ENCODE measurements at regions not wholly inside any gene's neighbourhood (a gene's known extent, or its start where the extent isn't known, plus 50 kb on each side); places are given as distances from the start of the nearest gene placed in this dataset.
"Not testable (repeated sequence)": the region's sequence is repeated elsewhere in the genome, so short reads cannot be mapped to it uniquely, and the experiment has no call there.

- no peak for DNase-seq (ENCODE audit: low spot score)
These were observed 73.6 kb downstream of the CYLC2 start for GRCh38 chr9:103068753-103069152.

GRCh38 chr9:103078581-103078980 lies 83.4 kb downstream of the CYLC2 start:
- no peak for DNase-seq (ENCODE audit: low spot score)

- no peak for DNase-seq (ENCODE audit: low spot score)
These were observed 87.4 kb downstream of the CYLC2 start for GRCh38 chr9:103082494-103082893.

GRCh38 chr9:103089357-103089756 lies 94.2 kb downstream of the CYLC2 start:
- DNase-seq (ENCODE audit: low spot score), result no peak

- no peak for DNase-seq (ENCODE audit: low spot score)
These were observed 109.0 kb downstream of the CYLC2 start for GRCh38 chr9:103104101-103104500.

- no peak for DNase-seq (ENCODE audit: low spot score)
These were observed 121.1 kb downstream of the CYLC2 start for GRCh38 chr9:103116246-103116645.

- no peak for DNase-seq (ENCODE audit: low spot score)
These were observed 131.4 kb downstream of the CYLC2 start for GRCh38 chr9:103126494-103126893.

- DNase-seq (ENCODE audit: low spot score), result no peak
These were observed 144.8 kb downstream of the CYLC2 start for GRCh38 chr9:103139891-103140290.

- DNase-seq (ENCODE audit: low spot score), result no peak
These were observed 157.3 kb downstream of the CYLC2 start for GRCh38 chr9:103152473-103152872.

GRCh38 chr9:103167530-103167929 lies 172.4 kb downstream of the CYLC2 start:
- DNase-seq (ENCODE audit: low spot score), result no peak

GRCh38 chr9:103168254-103168653 lies 173.1 kb downstream of the CYLC2 start:
- no peak for DNase-seq (ENCODE audit: low spot score)

GRCh38 chr9:103169798-103170197 lies 174.7 kb downstream of the CYLC2 start:
- DNase-seq (ENCODE audit: low spot score), result no peak

- no peak for DNase-seq (ENCODE audit: low spot score)
These were observed 188.6 kb downstream of the CYLC2 start for GRCh38 chr9:103183701-103184171.

GRCh38 chr9:103186959-103187358 lies 191.8 kb downstream of the CYLC2 start:
- no peak for DNase-seq (ENCODE audit: low spot score)

GRCh38 chr9:103188781-103189350 lies 193.7 kb downstream of the CYLC2 start:
- no peak for DNase-seq (ENCODE audit: low spot score)

- DNase-seq (ENCODE audit: low spot score), result no peak
These were observed 198.9 kb downstream of the CYLC2 start for GRCh38 chr9:103193992-103194391.

- DNase-seq (ENCODE audit: low spot score), result no peak
These were observed 208.0 kb downstream of the CYLC2 start for GRCh38 chr9:103203172-103203571.

- DNase-seq (ENCODE audit: low spot score), result not testable (repeated sequence)
These were observed 210.9 kb downstream of the CYLC2 start for GRCh38 chr9:103205881-103206585.

GRCh38 chr9:103210607-103211006 lies 215.5 kb downstream of the CYLC2 start:
- DNase-seq (ENCODE audit: low spot score), result no peak

GRCh38 chr9:103215197-103215596 lies 220.1 kb downstream of the CYLC2 start:
- DNase-seq (ENCODE audit: low spot score), result no peak

- no peak for DNase-seq (ENCODE audit: low spot score)
These were observed 230.8 kb downstream of the CYLC2 start for GRCh38 chr9:103225702-103226646.

GRCh38 chr9:103226647-103227013 lies 231.5 kb downstream of the CYLC2 start:
- no peak for DNase-seq (ENCODE audit: low spot score)
